IMR-90 (cell line): ENCODE measurements at regions not wholly inside any gene's neighbourhood (a gene's known extent, or its start where the extent isn't known, plus 50 kb on each side); places are given as distances from the start of the nearest gene placed in this dataset.
"Not testable (repeated sequence)": the region's sequence is repeated elsewhere in the genome, so short reads cannot be mapped to it uniquely, and the experiment has no call there.

ENCODE experiments used
- CEBPB ChIP-seq: IDR thresholded peaks from 2 replicates; pipeline ENCODE4 v1.6.1; 2012; ENCODE audit warnings: low read depth, low read length, improper control_type of control experiment
- RFX5 ChIP-seq: IDR thresholded peaks from 2 replicates; pipeline ENCODE4 v1.8.0; 2012; ENCODE audit warnings: low read depth, mild to moderate bottlenecking, low read length, moderate library complexity
- TF ChIP-seq, protein P1 (sequence below): conservative IDR thresholded peaks from 2 replicates; pipeline ENCODE4 v1.5.1; 2012; ENCODE audit warnings: mild to moderate bottlenecking, low read depth, low read length, improper control_type of control experiment

GRCh38 chr4:123684937-123685336 lies 288.3 kb downstream of the SPRY1 start:
- TF ChIP-seq, protein P1, sequence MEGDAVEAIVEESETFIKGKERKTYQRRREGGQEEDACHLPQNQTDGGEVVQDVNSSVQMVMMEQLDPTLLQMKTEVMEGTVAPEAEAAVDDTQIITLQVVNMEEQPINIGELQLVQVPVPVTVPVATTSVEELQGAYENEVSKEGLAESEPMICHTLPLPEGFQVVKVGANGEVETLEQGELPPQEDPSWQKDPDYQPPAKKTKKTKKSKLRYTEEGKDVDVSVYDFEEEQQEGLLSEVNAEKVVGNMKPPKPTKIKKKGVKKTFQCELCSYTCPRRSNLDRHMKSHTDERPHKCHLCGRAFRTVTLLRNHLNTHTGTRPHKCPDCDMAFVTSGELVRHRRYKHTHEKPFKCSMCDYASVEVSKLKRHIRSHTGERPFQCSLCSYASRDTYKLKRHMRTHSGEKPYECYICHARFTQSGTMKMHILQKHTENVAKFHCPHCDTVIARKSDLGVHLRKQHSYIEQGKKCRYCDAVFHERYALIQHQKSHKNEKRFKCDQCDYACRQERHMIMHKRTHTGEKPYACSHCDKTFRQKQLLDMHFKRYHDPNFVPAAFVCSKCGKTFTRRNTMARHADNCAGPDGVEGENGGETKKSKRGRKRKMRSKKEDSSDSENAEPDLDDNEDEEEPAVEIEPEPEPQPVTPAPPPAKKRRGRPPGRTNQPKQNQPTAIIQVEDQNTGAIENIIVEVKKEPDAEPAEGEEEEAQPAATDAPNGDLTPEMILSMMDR = not testable (repeated sequence)
- not testable (repeated sequence) for TF ChIP-seq RFX5, CEBPB
